ENCODE measurements at regions not wholly inside any gene's neighbourhood (a gene's known extent, or its start where the extent isn't known, plus 50 kb on each side); places are given as distances from the start of the nearest gene placed in this dataset.

GRCh38 chr20:60200305-60200918, 242.2 kb downstream of the CDH26 start:
- TF ChIP-seq CTCF (conservative IDR thresholded peaks at IDR 0.05) (no peak), ZFX (IDR thresholded peaks at IDR 0.05) (no peak)
